Effector CD4-positive, alpha-beta T cell (primary cell): ENCODE measurements at regions not wholly inside any gene's neighbourhood (a gene's known extent, or its start where the extent isn't known, plus 50 kb on each side); places are given as distances from the start of the nearest gene placed in this dataset.
"Not testable (repeated sequence)": the region's sequence is repeated elsewhere in the genome, so short reads cannot be mapped to it uniquely, and the experiment has no call there.

Experiments
- DNase-seq: peaks from one replicate; pipeline ENCODE4 v3.0.0-alpha.2; 2020

DNA sequence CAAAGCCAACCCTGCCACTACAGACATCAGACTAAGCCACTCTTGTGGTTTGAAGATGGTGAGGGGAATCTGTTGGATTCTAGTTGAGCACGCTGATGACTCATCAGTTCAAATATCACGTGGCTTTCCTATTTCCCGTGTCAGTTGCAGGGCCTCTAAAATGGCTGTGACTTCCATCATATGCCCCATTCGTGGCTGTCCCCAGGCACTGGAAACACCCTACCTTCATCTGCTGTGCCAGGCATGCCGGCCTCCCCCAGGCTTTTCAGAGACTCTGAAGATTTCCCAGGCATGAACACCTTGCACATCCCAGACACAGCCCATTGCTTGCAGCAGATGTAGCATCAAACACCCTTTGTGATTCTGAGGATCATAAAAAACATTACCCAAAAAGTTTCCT, 659.9 kb downstream of the UQCRFS1 start:
- DNase-seq, result no peak

DNA sequence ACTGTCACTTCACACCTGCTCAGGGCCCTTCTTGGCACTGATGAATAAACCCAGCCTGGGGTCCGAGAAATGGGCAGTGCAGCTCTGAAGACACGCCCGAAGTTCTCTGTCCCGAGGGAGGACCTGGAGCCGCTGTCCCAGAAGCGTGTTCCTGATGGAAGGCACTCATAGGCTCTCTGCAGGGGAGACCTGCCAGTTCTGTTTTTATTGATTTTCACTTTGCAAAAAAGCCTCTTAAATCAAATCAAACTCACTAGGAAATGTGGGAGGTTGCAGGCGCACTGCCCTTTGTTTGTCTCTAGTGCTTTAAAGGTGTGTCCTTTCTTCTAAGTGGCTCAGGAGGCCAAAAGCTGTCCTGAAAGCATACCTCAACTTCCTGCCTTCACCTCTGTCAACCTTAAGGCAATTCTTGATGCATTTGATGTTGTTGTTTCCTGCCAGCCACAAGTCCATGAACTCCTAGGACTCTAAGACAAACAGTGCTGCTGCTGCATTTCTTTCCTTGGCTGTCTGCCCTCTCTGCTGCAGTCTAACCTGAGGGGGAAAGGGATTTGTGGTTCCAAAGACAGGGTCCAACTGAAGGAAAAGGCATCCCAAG, 663.2 kb downstream of the UQCRFS1 start:
- DNase-seq, result no peak

DNA sequence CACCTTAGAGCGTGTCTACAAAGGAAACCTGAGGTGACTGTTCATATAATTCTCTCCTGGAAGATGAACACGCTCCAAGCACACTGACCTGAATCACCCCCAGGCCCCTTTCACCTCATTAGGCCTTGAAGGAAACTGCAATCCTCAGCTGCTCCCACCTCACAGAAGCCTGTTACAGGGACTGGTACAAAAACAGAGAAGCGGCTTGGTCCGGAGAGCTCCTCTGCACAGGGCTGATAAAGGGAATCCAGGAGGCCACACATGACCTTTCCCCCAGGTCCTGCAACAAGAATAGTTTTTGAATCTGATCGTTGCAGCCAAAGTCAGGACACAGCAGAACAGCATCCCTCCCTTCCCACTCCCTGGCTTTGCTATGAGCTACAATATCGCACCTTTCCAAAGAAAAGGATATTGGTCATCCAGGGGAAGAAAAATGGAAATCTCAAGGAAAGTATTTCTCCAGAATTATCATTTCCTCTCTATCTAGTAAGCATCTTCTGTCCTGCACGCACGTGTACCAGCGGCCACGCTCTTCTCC, 666.7 kb downstream of the UQCRFS1 start:
- DNase-seq, result no peak

- DNase-seq, result not testable (repeated sequence)
Observed at GRCh38 chr19:28545397-28545796, 667.6 kb downstream of the UQCRFS1 start.

- no peak for DNase-seq
Observed at GRCh38 chr19:28544451-28545261, 668.3 kb downstream of the UQCRFS1 start.

DNA sequence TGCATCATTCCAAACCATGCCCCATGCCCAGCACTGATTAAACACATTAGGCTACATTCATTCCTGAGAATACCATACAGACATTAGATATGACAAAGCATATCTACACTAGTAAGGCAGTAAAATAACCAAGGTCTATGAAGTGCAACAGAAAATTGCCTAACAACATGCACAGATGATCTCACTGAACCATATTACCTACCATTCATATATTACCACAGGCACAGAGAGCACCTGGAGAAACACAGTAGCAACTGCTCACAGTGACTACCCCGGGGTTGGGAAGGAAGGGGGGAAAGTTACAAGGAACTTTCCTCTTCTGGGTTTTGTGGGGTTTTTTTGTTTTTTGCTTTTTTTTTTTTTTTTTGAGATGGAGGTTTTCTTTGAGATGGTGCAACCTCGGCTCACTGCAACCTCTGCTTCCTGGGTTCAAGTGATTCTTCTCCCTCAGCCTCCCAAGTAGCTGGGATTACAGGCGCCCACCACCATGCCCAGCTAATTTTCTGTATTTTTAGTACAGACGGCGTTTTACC, 669.6 kb downstream of the UQCRFS1 start:
- no peak for DNase-seq

DNA sequence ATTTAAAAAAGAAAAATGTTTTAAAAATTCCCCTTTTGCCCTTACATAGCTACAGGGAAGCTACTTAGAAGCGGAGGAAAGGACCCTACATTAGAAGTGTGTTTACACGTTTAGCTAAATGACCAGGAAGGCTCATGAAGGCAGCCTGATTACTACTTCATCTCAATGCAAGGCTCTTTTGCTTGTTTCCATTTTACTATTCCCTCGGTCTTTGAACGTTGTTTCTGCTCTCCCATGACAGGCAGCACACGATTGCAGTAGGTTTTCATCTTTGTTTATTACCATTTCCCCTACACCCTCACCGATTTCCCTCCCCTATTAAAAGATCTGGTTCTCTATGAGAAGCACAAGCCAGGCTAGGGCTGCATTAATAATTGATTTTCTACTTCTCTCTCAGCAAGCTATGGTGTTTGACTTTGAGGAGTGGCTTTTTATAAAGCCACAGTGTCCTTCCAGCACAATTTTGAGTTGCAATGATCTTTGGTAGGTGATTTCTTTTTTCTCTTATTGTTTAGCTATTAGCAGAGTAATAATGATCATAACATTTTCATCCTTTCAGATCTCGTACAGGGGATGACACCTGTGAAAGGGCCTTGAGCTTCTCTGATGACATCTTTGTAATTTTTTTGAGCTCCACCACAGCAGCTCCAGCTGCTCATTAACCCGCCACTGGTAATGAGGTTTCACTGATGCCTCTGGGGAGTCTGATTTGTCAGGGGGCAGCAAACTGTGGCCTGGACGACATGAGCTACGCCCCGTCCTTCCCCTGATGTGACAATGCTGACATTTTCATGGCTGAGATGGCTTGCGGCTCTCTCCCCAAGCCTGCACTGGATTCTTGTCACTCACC, 670.3 kb downstream of the UQCRFS1 start:
- DNase-seq, result no peak

DNA sequence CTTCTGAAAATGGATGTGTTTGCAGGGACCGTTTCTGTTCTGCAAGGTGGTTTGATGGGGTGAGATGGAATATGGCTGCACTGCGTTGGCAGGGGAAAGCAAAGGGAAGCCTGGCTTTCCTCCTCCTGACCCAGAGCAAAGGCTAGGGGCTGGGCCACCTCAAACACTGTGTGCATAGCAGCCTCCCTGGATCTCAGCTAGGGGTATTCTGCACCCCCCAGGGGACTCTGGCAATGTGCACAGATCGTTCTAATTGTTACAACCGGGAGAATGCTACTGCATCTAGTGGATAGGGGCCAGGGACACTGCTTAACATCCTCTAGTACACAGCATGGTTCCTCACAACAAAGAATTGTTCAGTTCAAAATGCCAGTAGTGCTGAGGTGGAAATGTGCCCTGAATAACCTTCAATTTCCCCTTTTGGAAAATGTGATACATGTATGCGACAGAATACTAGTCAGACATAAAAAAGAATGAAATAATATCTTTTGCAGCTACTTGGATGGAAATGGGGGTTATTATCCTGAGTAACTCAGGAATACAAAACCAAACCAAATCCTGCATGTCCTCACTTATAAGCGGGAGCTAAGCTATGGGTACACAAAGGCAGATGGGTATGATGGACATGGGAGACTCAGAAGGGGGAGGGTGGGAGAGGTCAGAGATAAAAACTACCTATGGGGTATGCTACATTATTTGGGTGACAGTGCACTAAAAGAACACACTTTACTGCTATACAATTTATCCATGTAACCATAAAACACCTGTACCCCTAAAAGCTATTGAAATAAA, 671.2 kb downstream of the UQCRFS1 start:
- no peak for DNase-seq

- no peak for DNase-seq
Observed at GRCh38 chr19:28541029-28541428, 671.9 kb downstream of the UQCRFS1 start.

- not testable (repeated sequence) for DNase-seq
Observed at GRCh38 chr19:28540385-28540784, 672.6 kb downstream of the UQCRFS1 start.

GRCh38 chr19:28539759-28540158, 673.2 kb downstream of the UQCRFS1 start:
- DNase-seq, result no peak

DNA sequence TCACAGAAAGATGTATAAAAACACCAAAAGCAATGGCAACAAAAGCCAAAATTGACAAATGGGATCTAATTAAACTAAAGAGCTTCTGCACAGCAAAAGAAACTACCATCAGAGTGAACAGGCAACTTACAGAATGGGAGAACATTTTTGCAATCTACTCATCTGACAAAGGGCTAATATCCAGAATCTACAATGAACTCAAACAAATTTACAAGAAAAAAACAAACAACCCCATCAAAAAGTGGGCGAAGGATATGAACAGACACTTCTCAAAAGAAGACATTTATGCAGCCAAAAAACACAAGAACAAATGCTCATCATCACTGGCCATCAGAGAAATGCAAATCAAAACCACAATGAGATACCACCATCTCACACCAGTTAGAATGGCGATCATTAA, 674.4 kb downstream of the UQCRFS1 start:
- not testable (repeated sequence) for DNase-seq

DNA sequence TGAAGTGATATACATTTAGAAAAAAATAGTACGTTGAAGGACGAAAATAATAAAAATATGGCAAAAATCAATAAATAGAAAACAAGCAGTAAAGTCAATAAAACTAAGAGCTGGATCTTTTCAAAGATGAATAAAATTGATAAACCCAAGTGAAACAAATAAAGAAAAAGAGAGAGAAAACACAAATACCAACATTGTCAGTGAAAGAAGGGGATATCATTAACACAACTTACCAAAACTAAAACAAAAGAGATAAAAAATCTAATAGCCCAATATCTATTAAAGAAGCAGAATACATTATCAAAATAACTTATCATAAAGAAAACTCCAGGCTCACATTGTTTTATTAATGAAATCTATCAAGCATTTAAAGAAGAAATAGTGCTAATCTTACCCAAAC, 675.1 kb downstream of the UQCRFS1 start:
- no peak for DNase-seq

GRCh38 chr19:28537079-28537478, 675.9 kb downstream of the UQCRFS1 start:
- DNase-seq, result no peak

- no peak for DNase-seq
Observed at GRCh38 chr19:28535352-28535775, 677.6 kb downstream of the UQCRFS1 start.

GRCh38 chr19:28534766-28535351, 678.1 kb downstream of the UQCRFS1 start:
- DNase-seq, result no peak

GRCh38 chr19:28532765-28533341, 680.1 kb downstream of the UQCRFS1 start:
- no peak for DNase-seq

GRCh38 chr19:28531979-28532378, 681.0 kb downstream of the UQCRFS1 start:
- no peak for DNase-seq

GRCh38 chr19:28530406-28531035, 682.4 kb downstream of the UQCRFS1 start:
- no peak for DNase-seq

- DNase-seq, result no peak
Observed at GRCh38 chr19:28526038-28526437, 686.9 kb downstream of the UQCRFS1 start.

DNA sequence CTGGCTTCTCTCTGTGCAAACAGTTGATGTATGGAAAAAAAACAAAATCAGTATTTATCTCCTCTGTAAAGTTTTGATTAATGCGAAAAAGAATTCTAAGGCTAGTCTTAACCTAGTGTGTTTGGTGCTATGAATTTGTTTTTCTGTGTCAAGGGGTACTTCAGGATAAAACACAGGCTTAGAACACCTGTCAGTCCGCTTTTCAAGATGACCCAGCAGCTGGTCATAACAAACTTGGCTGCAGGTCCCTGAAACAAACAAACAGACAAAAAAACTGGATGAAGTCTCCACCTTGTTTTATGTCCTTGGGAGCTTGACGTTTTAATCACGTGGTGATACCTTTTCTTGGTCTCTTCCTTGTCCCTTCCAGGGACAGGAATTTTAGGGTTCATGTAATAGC, 689.3 kb downstream of the UQCRFS1 start:
- no peak for DNase-seq
